Upper lobe of left lung (tissue), 4 donors: ENCODE measurements at regions not wholly inside any gene's neighbourhood (a gene's known extent, or its start where the extent isn't known, plus 50 kb on each side); places are given as distances from the start of the nearest gene placed in this dataset.

Source experiments
- CTCF ChIP-seq, 6 experiments: fragments of 450-650 bp in 4 of 6; fragments of 200-600 bp in 2 of 6; sonication (generic) in 2 of 6; IDR thresholded peaks; one replicate each; pipeline ENCODE4 v1.5.1; 2016 to 2019; ENCODE audit warnings: antibody characterized with exemption in 6 of 6
- POLR2A ChIP-seq, 4 donors: fragments of 450-650 bp; IDR thresholded peaks; one replicate each; pipeline ENCODE4 v1.5.1; 2016 to 2017; ENCODE audit warnings: antibody characterized with exemption in 4 of 4, mild to moderate bottlenecking in 2 of 4
- POLR2AphosphoS5 ChIP-seq, 2 donors: sonication (generic); formaldehyde crosslinking; IDR thresholded peaks; one replicate each; pipeline ENCODE4 v1.5.1; 2017; ENCODE audit warnings: antibody characterized with exemption in 2 of 2

- TF ChIP-seq CTCF (IDR thresholded peaks at IDR 0.05) (no peak), POLR2AphosphoS5 (IDR thresholded peaks at IDR 0.05) (no peak), POLR2A (IDR thresholded peaks at IDR 0.05) (no peak)
Observed at GRCh38 chr16:66041907-66042306, 324.6 kb upstream of the CDH5 start.
